ENCODE measurements at regions not wholly inside any gene's neighbourhood (a gene's known extent, or its start where the extent isn't known, plus 50 kb on each side); places are given as distances from the start of the nearest gene placed in this dataset.
"Not testable (repeated sequence)": the region's sequence is repeated elsewhere in the genome, so short reads cannot be mapped to it uniquely, and the experiment has no call there.

DNA sequence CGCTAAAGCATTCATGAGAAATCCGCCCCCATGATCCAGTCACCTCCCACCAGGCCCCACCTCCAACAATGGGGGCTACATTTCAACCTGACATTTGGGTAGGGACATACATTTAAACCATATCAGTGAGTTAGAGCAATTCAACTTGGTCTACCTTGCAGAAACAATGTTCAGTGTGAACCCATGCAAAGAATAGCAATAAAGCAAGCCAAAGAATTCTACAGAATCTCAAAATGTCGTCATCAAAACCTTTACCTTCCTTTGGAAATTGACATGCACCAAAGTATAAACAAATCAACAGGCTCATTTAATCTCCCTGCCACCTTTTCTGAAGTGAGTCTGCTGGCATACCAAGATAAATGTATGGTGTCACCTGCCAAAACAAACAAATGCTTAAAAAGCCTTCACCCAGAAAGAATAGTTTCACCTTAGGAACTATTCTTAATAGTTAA lies 68.8 kb upstream of the ABLIM1 start:
- DNase-seq (ENCODE audit: low read depth) = peak; percentile 73
- in situ Hi-C loops (cut with HindIII; ENCODE audit: low pct_unique_long_range_greater_than_20kb, low sequenced_read_pairs) = no loop called here

DNA sequence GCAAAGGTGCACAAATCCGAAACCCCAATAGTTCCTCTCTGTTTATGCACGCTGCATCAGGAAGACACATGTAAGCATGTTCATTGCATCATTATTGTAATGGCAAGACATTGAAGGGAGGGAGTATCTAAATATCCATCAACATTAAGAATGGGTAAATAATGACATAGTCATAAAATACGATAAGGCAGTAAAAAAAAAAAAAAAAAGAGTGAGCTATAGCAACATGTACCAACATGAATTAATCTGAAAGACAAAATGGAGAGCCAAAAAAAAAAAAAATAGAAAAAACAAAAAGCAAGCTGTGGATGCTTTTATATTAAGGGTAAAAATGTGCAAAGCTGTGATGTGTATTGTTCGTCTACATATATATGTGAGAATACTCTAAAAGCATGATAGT lies 70.2 kb upstream of the ABLIM1 start:
- in situ Hi-C loops (cut with HindIII; ENCODE audit: low pct_unique_long_range_greater_than_20kb, low sequenced_read_pairs) = no loop called here
- no peak for DNase-seq (ENCODE audit: low read depth)

DNA sequence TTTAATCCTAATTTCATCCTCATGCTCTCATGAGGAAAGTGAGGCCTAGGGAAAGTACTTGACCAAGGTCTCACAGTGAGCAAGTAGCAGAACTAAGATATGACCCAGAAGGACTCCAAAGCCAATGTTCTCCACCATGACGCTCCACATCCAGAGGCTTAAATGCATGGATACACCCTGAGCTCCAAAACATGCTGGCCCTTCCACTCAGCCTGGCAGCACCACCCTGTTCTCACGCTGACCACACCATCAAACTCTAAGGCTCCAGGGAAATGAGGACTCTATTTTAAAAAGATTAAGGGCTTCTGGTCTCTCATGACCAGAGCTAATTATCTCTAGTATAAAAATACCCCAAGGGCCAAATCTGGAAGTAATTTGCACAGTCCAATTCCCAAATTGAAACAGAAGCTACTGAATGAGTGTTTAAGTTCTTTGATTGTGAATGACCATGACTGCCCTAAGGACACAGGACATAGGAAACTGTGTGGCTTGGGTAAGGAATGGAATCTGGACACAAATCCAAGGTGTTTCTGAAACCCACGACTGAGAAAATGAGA lies 71.1 kb upstream of the ABLIM1 start:
- no peak for DNase-seq (ENCODE audit: low read depth)

DNA sequence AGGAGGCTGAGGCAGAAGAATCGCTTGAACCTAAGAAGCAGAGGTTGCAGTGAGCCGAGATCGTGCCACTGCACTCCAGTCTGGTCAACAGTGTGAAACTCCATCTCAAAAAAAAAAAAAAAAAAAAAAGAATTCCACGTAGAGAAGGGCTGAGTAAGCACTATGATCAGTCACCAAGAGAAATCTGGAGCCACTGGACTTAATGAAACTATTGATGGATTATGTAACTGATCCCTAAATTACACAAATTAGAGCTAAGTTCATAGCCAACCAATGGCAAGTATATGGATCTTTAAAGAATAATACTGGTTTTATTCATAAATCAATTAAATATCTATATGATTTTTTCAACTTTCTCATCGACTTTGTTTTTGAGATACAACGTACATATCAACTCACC lies 72.2 kb upstream of the ABLIM1 start:
- in situ Hi-C loops (cut with HindIII; ENCODE audit: low pct_unique_long_range_greater_than_20kb, low sequenced_read_pairs) = no loop called here
- DNase-seq (ENCODE audit: low read depth) = no peak

More for the DNA sequence above, 71.1 kb upstream of the ABLIM1 start:
- in situ Hi-C loops (cut with HindIII; ENCODE audit: low pct_unique_long_range_greater_than_20kb, low sequenced_read_pairs) = no loop called here

DNA sequence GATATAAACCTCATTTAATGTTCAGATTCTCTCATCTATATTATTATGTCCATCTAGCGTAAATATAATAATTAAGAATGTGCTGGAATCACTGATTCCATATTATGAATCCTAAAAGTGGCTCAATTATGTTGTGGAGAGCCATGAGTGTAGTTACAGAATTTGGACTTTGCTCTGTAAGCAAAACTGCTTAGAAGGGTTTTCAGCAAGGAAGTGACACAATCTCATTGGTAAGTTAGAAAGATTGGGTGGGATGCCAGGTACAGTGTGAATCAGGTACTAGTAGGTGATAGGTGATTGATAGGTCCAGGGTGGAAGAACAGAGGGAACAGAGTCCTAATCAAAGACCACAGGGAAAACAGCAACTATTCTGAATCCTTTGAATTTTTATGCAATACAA lies 74.9 kb upstream of the ABLIM1 start:
- DNase-seq (ENCODE audit: low read depth) = no peak
- in situ Hi-C loops (cut with HindIII; ENCODE audit: low pct_unique_long_range_greater_than_20kb, low sequenced_read_pairs) = no loop called here

DNA sequence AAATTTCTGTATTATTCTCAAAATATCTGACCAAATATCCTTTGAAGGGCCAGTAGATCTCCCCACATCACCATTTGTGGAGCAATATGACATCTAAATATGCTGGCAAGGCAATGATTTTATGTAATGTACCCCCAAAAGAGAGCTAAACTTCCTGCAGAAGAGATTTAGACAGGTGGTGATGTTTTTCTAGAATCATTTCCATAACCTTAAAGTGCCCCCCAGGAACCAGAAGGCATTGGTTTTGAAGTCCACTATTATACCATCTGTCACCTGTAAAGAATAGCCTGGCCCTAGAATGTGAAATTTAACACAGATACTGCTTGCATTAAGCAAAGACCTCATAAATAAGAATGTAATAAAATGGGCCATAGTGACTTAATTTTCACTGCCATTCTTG lies 77.9 kb upstream of the ABLIM1 start:
- DNase-seq (ENCODE audit: low read depth) = no peak
- in situ Hi-C loops (cut with HindIII; ENCODE audit: low pct_unique_long_range_greater_than_20kb, low sequenced_read_pairs) = no loop called here

DNA sequence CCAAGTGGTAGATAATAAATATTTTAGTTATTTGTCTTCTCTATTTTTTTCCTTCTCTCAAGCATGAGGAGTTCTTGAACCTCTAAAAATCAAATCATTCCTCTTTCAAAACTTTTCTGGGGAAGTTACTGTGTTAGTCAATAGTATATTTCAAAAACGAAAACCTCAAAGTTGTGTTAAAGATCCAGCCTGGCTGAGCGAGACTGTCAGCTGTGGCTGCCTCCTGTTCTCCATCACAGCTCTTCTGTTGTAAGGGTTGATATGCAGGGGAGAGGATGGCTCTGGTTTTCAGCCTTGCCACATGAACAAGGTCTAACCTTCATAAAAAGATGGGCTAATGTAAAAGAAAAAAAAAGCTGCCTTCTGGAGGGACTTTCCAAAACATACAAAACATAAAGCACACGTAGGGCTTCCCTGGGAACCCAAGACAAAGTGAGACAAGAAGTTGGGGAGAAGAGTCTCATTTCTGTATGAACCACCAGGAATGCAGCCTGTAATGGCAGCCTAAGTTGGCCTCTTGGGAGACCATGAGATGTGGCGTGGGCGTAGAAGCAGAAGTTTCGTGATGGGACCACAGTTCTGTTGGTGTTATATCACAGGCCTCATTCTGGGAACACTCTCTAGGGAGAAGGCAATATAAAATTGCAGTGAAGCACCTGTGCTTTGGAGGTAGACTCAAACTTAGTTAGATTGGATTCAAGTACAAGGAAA lies 77.9 kb upstream of the FHIP2A start:
- DNase-seq (ENCODE audit: low read depth) = no peak
- in situ Hi-C loops (cut with HindIII; ENCODE audit: low pct_unique_long_range_greater_than_20kb, low sequenced_read_pairs) = no loop called here

DNA sequence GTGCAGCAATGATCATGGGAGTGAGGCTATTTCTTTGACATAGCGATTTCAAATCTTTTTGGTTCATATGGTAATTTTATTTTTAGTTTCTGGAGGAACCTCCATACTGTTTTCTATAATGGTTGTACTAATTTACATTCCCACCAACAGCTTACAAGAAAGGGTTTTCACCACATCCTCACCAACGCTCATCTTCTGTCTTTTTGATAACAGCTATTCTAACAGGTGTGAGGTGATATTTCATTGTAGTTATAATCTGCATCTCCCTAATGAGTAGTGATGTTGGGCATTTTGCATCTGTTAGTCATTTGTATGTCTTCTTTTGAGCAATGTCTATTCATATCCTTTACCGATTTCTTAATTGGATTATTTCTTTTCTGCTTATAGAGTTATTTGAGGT lies 75.0 kb upstream of the FHIP2A start:
- DNase-seq (ENCODE audit: low read depth) = no peak
- in situ Hi-C loops (cut with HindIII; ENCODE audit: low pct_unique_long_range_greater_than_20kb, low sequenced_read_pairs) = no loop called here

DNA sequence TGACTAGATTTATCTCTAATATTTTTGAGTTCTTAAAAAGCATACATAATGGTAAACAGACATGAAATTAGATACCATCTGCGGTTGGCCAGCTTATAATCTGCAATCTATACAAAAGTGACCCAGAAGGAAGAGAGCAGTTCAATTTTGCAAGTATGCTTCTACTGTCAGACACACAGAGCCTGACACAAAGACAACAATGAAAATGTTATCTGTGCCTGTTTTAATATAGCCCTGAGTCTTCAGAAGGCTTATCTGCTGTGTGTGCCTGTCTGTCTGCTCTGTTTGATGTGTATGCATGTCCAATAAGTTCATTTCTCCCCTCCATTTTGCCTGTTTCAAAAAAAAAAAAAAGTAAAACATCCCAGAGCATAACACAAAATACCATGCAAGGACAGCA lies 73.3 kb upstream of the FHIP2A start:
- in situ Hi-C loops (cut with HindIII; ENCODE audit: low pct_unique_long_range_greater_than_20kb, low sequenced_read_pairs) = no loop called here
- no peak for DNase-seq (ENCODE audit: low read depth)

DNA sequence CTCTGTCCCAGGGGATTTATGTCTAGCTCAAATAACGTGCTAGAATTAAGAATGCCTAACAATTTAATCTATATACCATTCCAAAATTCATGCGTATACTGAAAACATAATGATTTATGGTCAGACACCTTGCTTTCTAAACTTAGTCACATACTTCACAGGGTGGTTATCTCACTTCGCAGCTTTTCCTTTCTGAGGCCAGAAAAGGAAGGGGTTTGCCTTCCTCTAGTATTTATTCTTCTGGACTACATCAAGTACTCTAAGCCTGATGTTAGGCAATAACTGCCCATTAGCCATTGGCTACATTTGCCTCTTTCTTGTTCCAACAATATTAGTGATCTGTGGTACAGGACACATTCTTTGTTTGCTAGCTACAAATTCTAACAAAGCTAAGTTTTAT lies 72.6 kb upstream of the FHIP2A start:
- in situ Hi-C loops (cut with HindIII; ENCODE audit: low pct_unique_long_range_greater_than_20kb, low sequenced_read_pairs) = no loop called here
- no peak for DNase-seq (ENCODE audit: low read depth)

DNA sequence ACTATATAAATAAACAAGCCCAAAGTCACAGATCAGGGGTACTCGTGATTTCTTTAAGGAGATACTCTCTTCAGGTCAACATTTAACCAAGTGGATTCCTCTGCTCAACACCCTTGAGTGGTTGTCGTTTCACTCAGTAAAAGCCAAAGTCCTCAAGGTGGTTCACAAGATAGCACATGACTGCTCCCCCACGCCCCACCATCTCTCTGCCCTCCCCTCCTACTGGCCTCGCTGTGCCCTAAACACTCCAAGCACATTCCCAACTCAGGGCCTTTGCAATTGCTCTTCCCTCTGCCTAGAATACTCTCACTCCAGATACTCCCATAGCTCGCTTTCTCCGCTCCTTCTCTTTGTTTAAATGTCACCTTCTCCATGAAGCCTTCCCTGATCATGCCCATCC lies 72.1 kb upstream of the FHIP2A start:
- in situ Hi-C loops (cut with HindIII; ENCODE audit: low pct_unique_long_range_greater_than_20kb, low sequenced_read_pairs) = no loop called here
- no peak for DNase-seq (ENCODE audit: low read depth)

DNA sequence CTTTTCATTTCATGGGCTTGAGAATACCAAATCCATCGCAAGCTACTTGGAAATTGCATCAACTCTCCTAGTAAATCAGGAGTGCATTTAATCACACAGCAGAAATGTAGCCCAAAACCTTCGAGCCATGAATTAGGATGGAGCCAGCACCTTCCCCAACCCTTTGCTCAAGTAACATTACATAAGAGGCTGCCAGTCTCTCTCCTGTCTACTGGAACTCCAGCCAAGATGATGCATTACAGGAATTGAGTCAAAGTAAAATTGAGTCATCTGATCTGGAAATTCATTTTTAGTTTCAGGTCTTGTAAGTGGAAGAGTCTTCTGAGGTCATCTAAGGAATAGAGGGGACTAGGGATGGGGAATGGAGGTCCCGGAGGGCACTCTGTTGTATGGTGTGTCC lies 69.7 kb upstream of the FHIP2A start:
- in situ Hi-C loops (cut with HindIII; ENCODE audit: low pct_unique_long_range_greater_than_20kb, low sequenced_read_pairs) = no loop called here
- no peak for DNase-seq (ENCODE audit: low read depth)

DNA sequence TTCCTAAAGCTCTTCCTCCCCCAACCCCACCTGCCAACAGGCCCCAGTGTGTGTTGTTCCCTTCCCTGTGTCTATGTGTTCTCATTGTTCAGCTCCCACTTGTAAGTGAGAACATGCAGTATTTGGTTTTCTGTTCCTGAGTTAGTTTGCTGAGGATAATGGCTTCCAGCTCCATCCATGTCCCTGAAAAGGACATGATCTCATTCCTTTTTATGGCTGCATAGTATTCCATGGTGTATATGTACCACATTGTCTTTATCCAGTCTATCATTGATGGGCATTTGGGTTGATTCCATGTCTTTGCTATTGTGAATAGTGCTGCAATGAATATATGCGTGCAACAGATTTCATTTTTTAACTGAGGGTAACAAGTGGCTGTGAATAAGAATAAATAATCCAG lies 69.0 kb upstream of the FHIP2A start:
- DNase-seq (ENCODE audit: low read depth); in situ Hi-C loops (cut with HindIII; ENCODE audit: low pct_unique_long_range_greater_than_20kb, low sequenced_read_pairs): not testable (repeated sequence)

DNA sequence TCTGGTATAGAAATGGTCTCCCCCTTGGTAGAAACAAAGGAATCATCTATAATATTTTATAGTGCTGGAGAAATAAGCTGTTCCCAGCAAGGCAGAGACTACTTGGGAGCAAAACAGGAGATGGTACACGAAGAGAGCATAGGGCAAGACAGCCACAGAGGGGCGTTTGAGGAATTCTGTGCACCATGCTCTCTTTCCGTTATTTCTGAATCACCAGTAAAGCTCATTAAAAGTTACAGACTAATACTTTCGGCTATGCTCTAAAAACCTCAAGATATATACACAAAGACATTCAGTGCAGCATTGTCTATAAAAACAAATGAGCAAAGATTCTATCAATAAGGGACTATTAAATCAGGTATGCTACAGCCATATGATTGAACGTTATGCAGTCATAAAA lies 68.5 kb upstream of the FHIP2A start:
- no peak for DNase-seq (ENCODE audit: low read depth)
- in situ Hi-C loops (cut with HindIII; ENCODE audit: low pct_unique_long_range_greater_than_20kb, low sequenced_read_pairs) = no loop called here

DNA sequence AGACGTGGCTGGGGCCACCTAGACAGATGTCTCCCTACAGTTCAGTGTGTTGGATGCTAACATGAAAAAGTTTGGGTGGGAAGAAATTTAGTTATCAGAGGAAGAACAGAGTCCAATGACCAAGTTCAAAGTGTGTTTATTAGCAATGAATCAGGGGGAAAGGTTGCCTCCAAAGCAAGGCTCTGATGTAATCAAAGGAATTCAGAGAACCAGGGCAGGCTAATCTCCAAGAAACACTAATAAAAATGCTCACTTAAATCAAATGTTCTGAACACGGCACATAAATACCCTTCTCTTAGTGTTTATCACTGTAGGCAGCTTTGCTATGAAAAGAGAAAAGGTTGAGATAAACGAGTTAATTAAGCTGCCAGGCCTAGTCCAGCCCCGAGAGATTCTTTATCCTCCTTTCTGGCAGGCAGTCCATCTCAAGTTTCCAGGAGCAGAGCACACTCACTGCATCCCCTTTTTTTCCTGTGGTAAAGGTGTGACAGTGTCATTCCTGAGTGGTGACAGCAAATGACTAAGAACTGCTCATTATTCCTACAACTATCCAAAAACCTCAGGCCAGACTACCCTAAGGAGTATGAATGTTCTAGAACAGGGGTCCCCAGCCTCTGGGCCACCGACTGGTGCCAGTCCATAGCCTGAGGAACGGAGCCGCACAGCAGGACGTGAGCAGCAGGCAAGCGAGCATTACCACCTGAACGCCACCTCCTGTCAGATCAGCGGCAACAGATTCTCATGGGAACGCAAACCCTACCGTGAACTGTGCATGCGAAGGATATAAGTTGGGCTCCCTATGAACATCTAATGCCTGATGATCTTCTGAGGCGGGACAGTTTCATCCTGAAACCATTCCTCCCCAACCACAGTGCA lies 66.9 kb upstream of the FHIP2A start:
- DNase-seq (ENCODE audit: low read depth) = peak; percentile 47
- in situ Hi-C loops (cut with HindIII; ENCODE audit: low pct_unique_long_range_greater_than_20kb, low sequenced_read_pairs) = no loop called here

DNA sequence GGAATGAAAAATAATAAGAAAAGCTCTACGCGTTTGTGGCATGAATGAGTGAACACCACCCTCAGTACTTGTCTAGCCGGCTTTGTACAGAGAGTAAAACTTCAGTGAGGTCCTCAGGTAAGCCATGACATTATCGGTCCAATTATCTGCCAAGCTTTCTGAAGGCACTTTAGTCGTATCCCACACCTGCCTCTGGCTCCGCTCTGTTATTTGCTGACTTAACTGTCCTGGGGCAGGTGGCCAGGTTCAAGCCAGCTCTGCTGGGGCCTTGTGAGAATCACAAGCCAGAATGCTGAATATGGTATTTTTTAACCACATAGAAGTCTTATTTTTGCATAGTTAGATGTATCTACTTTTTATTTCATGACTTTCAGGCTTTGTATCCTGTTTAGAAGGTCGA lies 66.0 kb upstream of the FHIP2A start:
- in situ Hi-C loops (cut with HindIII; ENCODE audit: low pct_unique_long_range_greater_than_20kb, low sequenced_read_pairs) = no loop called here
- no peak for DNase-seq (ENCODE audit: low read depth)

DNA sequence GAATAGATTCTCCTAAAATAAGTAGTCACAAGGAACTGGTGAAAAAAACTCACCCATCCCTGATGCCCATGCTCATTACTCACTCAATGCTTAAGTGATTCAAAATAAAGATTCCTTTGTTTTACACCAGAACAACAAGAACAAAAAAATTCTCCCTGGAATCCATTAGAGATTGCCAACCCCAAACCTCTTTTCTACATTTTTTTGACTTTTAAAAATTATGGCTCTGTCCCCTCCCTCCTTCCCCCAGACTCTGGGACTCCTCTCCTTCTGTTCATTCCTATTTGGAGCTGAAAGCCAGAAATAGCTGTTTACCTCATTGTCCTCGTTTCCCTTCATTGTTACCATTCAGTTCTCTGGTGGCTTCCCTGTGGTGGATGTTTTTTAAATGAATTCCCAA lies 63.2 kb upstream of the FHIP2A start:
- peak; percentile 41 for DNase-seq (ENCODE audit: low read depth)
- in situ Hi-C loops (cut with HindIII; ENCODE audit: low pct_unique_long_range_greater_than_20kb, low sequenced_read_pairs) = no loop called here

DNA sequence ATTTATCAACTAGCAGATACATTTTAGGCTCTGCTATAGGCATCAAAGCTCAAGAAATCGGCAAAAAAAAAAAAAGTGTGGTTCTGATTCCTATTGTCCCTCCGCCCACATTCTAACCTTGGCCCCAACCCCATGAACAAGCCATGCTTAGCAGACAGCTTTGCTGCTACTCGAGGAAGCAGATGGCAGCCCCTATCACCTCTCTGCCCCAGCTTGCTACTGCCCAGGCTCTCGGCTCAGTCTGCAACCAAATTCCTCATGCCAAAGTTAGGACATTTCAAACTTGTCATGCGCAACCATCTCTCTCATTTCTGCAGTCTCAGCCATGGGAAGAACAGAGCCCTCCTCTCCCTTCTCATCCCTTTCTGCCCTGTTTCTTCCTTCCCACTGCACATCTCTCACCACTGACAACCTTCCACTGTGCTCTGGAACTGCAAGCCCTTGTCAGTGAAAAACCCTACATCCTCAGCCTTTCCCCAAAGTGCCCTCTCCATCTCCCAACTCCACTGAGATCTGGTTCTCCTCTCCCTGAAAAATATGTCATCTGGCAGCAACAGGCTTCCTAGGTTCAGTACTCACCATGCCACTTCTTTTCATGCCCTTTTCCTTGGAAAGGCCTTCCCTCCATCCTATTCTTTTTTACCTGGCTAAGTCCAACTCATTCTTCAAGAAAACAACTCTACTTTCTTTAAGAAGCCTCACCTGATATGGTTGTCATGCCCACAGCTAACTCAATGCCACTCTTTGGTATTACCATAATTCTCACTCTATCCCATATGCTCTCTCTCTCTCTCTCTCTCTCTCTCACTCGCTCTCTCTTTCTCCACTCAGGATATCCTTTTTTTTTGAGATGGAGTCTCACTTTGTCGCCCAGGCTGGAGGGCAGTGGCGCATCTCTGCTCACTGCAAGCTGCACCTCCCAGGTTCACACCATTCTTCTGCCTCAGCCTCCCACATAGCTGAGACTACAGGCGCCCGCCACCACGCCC lies 60.1 kb upstream of the FHIP2A start:
- DNase-seq (ENCODE audit: low read depth) = no peak
- in situ Hi-C loops (cut with HindIII; ENCODE audit: low pct_unique_long_range_greater_than_20kb, low sequenced_read_pairs) = no loop called here

Measured in Caki2 (cell line).